GM21737 (cell line): ENCODE measurements at regions not wholly inside any gene's neighbourhood (a gene's known extent, or its start where the extent isn't known, plus 50 kb on each side); places are given as distances from the start of the nearest gene placed in this dataset.
A peak's percentile ranks its signal among the peaks of the same experiment; 100 is the strongest.

ENCODE experiments used
- ATAC-seq: cut with Tn5 transposase; IDR thresholded peaks from one replicate; pipeline ENCODE4 v1.9.1; 2021; ENCODE audit warnings: mild to moderate bottlenecking, moderate library complexity; ENCODE audit not compliant: unreplicated experiment

GRCh38 chr3:154018100-154018696 lies 103.0 kb upstream of the ARHGEF26 start:
- ATAC-seq: no peak

GRCh38 chr3:154022606-154023005 lies 98.6 kb upstream of the ARHGEF26 start:
- no peak for ATAC-seq

- ATAC-seq: no peak
Observed at GRCh38 chr3:154023148-154023547, 98.0 kb upstream of the ARHGEF26 start.

- no peak for ATAC-seq
Observed at GRCh38 chr3:154025007-154025406, 96.2 kb upstream of the ARHGEF26 start.

GRCh38 chr3:154029926-154030325 lies 91.3 kb upstream of the ARHGEF26 start:
- no peak for ATAC-seq

GRCh38 chr3:154034797-154035330 lies 86.3 kb upstream of the ARHGEF26 start:
- ATAC-seq: no peak

- ATAC-seq: peak; percentile 59
Observed at GRCh38 chr3:154040283-154040682, 80.9 kb upstream of the ARHGEF26 start.

- ATAC-seq: no peak
Observed at GRCh38 chr3:154044671-154045070, 76.5 kb upstream of the ARHGEF26 start.

- ATAC-seq: no peak
Observed at GRCh38 chr3:154050216-154050615, 71.0 kb upstream of the ARHGEF26 start.

- no peak for ATAC-seq
Observed at GRCh38 chr3:154050766-154051165, 70.4 kb upstream of the ARHGEF26 start.

- ATAC-seq: no peak
Observed at GRCh38 chr3:154059833-154060232, 61.4 kb upstream of the ARHGEF26 start.

- no peak for ATAC-seq
Observed at GRCh38 chr3:154060238-154061000, 60.8 kb upstream of the ARHGEF26 start.

GRCh38 chr3:154061001-154061370 lies 60.2 kb upstream of the ARHGEF26 start:
- no peak for ATAC-seq

GRCh38 chr3:154062513-154062912 lies 58.7 kb upstream of the ARHGEF26 start:
- no peak for ATAC-seq

- ATAC-seq: no peak
Observed at GRCh38 chr3:154071146-154071545, 50.0 kb upstream of the ARHGEF26 start.
